ENCODE measurements at regions not wholly inside any gene's neighbourhood (a gene's known extent, or its start where the extent isn't known, plus 50 kb on each side); places are given as distances from the start of the nearest gene placed in this dataset.

DNA sequence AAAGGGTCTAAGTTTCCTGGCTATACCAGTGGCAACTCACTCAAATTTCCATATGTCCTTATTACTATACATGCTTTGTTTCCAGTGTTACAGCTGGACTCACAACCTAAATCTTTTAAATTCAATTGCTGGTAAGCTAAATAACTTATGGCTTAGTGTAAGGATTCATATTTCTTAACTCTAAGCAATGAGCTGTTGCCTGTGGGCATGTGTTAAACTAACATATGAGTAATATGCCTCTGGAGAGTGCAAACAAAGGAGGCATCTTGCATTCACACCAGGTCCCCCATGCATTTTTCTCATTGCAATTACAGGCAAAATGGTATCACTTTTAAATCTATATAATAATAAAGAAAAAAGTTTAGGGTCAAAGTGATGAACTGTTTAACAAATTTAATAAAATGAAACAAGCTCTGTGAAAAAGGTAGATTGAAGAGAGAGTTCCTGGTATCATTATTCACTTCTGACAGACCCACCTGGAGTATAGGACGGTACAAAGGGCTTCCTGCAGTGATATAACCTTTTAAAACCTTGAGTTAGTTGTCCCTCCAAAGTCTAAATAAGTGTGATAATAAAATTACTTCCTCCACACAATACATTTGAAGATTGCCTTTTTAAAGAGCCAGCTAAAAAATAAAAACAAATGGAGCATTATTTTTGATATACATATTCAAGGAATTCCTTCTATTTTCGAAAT, 57.6 kb upstream of the HMGCLL1 start:
- DNase-seq, result no peak

GRCh38 chr6:55633471-55633870, 54.5 kb upstream of the HMGCLL1 start:
- no peak for DNase-seq

- no peak for DNase-seq
Observed at GRCh38 chr6:55632953-55633352, 54.0 kb upstream of the HMGCLL1 start.

Data from hippocampal formation (tissue), 2 donors.